GM21576 (cell line): ENCODE measurements at regions not wholly inside any gene's neighbourhood (a gene's known extent, or its start where the extent isn't known, plus 50 kb on each side); places are given as distances from the start of the nearest gene placed in this dataset.
"Not testable (repeated sequence)": the region's sequence is repeated elsewhere in the genome, so short reads cannot be mapped to it uniquely, and the experiment has no call there.

Experiments
- ATAC-seq: cut with Tn5 transposase; IDR thresholded peaks from one replicate; pipeline ENCODE4 v1.9.1; 2021; ENCODE audit warnings: mild to moderate bottlenecking, moderate library complexity; ENCODE audit not compliant: unreplicated experiment

DNA sequence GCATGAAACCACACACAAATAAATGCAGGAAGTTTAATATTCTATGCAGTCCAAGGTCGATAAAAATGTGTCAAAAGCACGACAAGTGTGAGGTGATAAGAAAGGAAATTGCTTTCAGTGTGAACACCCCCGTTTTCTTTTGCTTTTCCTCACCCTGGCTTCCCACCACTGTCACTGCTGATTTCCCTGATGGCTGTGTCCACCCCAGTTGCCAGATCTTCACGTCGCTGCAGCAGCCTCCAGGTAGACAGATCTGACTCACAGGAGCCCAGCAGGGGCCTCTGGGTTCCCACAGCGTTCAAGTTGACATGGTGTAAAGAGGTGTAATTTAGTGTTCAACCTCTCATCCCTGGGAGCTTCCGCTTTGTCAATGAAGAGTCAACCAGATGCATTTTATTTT is 128.0 kb upstream of the TACR1 start:
- ATAC-seq = no peak

DNA sequence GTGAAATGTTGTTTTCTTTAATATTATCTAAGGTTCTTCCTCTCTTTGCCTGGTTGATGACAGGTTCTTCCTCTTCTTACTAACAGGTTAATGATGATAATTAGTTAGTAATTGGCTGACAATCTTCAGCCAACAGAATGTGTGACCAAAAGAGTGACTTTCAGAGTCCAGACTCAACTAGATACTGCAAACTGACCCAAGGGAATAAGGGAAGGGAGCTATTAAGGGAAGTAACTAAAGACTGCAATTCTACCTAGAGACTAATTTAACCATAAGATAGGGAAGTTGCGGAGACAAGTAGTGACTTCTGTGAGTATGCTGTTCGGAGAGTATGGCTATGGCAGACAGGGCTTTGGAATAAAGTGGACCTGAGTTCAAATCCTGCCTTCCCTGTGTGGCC is 127.3 kb upstream of the TACR1 start:
- ATAC-seq = no peak

DNA sequence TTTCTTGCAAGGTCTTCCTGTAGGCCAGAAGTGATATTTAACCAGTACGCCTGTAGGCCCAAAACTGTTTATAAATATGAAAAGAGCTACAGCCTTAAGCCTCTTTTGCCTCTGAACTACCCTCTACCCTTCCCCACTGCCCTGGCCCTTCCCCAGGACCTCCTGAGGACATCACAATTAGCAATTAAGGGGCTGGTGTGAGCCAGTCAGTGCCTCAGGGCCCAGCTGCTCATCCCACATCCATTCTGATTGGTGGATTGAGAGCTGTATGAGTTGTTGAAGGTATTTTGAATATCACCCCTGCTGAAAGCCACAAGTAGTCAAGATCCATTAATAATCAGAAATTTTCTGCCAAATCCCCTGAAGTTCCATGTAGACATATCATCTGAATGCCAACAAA is 126.3 kb upstream of the TACR1 start:
- ATAC-seq = no peak

DNA sequence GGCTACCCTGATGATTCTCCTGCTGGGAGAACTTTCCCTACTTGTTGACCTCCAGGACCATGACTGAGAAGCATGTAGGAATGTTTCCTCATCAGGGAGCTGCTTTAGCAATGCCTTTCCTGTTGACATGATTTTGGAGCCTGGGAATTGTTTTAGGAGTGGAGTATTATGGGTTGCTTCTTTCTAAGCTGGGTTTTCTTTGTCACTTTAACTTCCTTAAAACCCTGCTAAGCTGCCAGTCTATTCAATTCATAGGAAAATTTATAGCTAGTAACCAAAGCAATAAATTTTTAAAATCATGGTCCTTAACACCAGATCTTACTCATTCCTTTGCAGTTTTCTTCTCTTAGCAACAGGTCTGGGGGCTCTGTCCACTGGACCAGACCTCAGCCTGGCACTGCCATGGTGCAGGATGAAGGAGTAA is 125.6 kb upstream of the TACR1 start:
- ATAC-seq = no peak

DNA sequence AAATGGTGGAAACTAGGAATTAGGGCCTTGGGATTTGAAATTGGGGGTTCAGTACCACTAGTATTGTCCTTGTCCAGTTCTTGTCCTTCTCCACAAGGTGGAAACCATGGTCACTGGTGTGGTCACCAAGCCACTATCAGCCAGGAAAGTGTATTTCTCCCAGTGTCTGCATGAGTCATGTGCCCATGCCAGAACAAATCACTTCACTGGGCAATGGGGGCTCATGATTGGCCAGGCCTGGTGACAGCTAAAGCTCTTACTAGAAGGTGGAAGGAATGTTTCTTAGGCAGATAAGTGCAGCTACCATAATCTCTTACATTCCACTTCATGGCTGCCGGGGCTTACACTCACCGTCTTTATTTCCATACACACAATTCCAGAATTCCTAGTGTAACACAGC is 124.8 kb upstream of the TACR1 start:
- no peak for ATAC-seq

DNA sequence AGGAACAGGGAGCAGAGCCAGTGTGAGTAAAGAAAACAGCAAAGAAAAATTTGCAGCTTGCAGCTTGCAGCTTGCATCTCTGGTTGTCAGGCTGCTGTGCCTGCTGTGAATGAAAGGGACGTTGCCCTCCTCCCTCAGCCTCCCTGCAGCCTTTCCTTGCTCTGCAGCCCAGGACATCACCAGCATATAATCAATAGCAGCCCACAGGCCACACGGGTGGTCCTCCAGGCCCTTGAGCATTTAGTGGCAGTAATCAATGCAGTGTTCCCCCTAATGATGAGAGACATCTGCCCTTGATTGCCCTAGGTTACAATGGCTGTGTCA is 122.2 kb upstream of the TACR1 start:
- no peak for ATAC-seq

DNA sequence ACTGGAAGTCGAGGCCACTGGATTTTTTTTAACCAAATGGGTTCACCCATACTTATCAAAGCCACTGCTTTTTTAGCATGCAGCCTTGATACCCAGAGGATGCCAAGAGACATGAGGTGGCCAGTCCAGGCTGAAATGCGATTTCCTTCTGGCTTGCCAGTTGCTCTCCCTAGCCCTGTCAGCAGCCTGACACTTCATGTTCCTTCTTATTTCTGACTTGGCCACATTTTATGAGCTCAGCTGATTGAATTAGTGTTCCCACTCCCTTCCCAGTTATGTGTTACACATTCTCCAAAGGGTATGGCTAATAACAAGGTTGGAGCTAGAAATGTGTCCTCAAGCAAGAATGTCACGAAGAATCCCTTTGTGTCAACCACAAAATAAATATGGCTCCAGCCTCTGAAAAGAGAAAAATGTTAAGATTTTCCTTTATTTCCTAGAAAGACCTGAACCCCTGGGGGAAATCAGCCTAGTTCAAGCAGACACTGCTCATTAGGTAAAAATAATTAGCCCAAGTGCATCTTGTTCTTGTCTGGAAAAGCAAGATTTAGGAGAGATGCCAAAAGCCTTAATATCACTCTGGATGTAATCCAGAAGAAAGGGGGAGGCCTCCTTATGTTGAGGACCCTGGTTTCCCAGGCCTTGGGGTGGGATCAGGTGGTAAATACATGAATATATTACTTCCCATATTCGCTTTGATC is 121.7 kb upstream of the TACR1 start:
- ATAC-seq = no peak

DNA sequence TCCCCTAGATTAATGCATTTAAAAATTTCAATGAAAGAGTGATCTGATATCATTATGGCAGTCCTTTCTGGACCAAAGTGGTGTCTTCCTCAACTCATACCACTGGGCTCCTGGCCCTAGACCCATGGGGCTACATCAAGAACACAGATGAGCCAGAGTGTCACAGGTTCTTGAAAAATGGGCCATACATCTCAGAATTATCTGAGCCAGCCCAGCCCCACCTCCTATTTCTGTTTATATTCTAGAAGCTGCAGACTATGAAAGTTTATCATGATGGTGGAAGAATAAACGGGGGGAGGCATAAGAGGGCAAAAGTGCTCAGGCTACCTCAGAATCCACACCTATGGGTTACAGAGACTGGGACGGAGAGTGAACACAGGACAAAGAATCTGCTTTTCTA is 120.6 kb upstream of the TACR1 start:
- no peak for ATAC-seq

DNA sequence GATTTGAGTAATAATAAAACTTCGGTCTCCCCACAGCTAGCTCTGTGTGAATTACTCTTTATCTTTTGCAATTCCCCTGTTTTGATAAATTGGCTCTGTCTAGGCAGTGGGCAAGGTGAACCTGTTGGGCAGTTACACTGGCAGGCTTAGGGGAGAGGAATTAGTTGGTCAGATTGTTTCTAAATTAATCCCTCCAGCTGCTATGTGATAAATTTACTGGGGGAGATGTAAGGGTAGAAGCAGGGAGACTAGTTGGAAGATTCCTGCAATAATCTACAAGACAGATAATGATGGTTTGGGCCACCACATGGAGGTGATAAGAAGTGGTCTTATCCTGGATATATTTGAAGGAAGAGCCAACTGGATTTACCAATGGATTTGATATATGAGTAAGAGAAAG is 118.5 kb upstream of the TACR1 start:
- no peak for ATAC-seq

DNA sequence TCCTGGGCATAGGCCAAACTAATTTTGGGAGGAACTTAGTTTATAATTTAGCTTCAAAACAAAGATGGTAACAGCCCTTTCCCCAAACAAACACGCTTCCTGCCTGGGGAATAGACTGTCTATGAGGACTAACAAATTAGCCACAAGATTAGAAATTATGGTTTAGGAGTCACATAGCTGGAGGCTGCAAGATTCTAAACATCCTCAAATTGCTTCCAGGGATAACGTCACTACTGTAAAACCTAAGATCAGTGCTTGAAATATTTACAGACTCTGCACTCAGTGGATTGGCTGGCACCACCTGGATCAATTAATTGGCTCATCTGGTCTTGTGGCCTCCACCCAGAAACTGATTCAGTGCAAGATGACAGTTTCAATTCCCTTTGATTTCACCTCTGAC is 118.0 kb upstream of the TACR1 start:
- ATAC-seq = no peak

DNA sequence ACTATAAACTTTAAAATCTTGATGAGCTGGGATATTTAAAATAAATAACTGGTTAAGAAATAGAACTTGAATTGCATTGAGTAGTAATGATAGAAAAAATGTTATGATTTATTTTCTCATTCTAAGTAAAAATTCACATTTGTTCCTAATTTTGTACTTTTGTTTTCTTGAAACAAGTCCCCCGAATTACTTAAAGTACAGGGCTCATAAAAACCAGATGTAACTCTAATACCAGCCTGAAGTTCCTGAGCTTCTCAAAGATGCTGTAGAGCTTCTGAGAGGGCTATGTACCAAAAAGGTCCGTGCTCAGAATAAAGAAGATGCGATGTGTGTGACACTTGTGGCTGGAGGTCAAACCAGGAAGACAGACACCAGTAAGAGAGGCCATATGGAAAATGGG is 116.1 kb upstream of the TACR1 start:
- ATAC-seq = no peak

DNA sequence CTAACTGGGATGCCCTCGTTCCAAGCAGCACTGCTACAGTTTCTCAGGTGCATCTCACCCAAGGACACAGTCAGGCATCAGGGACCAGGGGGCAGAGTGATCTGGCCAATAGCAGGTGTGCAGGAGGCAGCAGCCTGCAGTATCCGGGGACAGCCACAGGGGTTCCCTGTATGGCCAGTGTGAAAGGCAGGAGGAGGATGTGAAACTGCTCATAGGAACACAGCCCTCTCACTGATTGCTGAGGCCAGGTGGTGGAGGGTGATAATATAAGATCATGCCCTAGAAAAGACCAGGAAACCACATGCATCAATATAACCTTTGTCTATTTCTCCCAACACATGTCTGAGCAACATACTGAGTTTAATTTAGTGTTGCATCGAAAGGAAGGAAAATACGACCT is 112.7 kb upstream of the TACR1 start:
- peak; percentile 100 for ATAC-seq

DNA sequence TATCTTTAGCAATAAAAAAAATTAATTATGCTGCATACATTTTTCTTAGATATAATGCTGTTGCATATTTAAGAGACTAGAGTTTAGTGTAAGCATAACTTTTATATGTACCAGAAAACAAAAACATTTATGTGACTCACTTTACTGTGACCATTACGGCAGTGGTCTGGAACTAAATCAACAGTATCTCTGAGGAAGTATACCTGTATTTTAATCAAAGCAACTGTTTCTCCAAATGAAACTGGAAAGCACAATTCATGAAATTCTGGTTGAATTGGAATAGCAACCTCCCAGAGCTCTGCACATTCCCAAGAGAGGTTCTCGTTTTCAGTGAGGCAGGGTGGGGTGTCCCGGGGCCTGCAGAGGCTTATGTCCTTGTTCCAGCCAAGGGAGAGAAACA is 112.2 kb upstream of the TACR1 start:
- ATAC-seq = no peak

DNA sequence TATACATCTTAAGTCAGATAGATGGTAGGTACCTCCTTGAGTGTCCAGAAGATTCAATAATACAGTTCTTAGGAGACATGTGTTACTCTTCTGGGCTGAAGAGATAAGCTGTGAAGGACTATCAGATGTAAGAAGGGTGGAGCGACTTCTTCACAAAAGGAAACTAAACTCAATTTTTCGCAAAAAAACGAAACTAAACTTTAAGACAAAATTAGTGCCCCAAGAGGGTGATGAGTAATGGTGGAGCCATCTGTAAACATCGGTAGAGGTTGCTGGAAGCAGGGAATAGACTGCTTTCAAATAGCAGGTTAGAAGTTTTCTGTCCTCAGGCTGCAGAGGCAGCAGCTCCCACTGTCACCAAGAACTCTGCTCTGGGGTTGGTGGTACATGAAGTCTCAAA is 111.6 kb upstream of the TACR1 start:
- ATAC-seq = no peak

DNA sequence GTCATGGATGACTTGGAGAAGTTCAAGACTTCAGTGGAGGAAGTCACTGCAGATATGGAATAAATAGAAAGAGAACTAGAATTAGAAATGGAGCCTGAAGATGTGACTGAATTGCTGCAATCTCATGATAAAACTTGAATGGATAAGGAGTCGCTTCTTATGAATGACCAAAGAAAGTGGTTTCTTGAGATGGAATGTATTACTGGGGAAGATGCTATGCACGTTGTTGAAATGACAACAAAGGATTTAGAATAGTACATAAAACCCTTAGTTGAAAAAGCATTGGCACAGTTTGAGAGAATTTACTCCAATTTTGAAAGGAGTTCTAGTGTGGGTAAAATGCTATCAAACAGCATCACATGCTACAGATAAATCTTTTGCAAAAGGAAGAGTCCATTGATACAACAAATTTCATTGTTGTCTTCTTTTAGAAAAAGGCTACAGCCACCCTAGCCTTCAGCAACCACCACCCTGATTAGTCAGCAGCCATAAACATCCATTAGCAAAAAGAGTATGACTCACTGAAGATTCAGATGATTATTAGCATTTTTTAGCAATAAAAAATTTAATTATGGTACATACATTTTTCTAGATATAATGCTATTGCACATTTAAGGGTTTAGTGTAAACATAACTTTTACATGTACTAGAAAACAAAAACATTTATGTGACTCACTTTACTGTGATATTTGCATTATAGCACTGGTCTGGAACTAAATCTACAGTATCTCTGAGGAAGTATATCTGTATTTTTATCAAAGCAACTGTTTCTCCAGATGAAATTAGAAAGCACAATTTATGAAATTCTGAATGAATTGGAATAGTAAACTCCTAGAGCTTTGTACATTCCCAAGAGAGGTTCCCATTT is 110.5 kb upstream of the TACR1 start:
- ATAC-seq = no peak

DNA sequence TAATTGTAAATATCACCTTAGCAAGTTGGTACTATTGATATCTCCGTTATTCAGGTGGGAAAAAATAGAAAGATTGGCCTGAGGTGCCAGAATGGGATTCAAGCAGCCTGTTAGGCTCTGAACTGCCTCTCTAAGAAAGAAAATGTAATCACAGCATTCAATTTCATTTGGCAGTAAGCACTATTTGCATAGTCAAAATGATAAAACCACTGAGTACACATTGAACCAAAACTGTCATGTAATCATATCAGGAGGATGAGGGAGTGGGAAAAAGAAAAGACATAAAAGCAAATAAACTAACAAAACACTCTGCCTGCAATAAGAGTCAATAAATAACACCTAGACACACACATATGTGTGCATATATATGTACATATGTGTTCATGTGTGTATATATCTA is 103.9 kb upstream of the TACR1 start:
- ATAC-seq = no peak

DNA sequence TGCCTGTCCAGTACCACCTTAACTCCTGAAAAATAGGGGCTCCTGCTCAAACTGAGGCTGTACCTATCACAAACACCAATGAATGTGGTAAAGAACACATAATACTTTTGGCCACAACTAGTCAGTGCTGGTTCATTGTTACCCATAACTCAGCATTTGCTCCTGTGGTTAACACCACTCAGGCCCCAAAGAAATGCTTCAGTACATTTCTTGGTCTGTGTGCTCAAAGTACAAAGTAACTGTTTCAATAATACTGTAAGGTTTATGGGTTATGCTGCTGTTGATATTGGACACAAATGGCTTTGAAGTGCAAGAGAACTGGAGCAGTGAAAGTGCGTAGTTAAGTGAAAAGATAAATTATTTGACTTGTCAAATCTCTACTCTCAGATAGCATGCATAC is 95.0 kb upstream of the TACR1 start:
- no peak for ATAC-seq

DNA sequence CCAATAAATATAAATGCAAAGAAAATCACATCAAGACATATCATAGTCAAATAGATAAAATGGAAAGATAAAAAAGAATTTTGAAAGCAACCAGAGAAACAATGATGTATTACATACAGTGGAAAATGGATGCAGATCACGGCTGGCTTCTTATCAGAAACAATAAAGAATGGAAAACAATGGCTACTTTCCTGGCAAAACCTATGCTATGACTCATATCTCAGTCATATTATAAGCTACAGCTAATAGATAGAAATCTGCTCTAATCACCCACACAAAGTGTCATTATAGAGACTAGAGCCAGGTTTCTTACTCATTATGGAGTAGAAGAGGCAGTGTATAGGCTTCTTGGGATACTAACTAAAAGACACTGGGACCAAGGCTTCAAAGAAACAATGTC is 93.5 kb upstream of the TACR1 start:
- no peak for ATAC-seq

DNA sequence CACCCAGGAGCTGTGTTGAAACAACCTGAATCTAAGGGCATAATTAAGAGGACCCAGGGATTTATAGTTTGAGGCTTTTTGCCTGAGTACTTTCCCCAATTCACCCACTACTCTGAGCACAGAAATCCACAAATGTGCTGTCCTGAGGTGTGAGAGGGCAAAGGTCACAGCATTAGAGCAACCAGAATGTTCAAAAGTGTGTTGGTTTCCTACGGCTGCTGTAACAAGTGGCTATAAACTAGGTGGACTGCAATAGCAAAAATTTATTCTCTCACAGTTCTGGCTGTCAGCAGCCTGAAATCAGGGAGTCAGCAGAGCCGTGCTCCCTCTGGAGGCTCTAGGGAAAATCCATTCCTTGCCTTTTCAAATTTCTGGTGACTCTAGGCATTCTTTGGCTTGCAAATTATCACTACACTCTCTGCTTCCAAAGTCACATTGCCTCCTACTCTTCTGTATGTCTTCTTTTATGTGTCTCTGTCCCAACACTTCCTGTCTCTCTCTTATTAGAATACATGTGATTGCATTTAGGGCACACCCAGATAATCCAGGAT is 91.4 kb upstream of the TACR1 start:
- no peak for ATAC-seq

DNA sequence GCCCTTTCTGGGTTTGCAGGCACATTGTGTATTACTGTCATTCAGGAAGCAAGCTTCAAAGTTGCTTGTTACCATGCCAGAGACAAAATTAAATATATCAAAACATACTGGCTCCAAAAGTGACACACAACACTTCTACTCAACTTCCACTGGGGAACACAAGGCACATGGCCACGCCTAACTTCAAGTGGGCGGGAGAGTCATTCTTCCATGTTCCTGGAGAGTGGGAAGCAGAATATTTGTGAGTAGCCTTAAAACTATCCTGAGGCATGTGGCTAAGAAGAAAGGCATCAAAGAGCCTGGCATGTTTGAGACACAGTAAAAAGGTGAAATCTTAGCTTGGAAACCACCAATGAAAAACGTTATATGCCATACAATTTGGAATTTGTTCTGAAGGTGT is 90.5 kb upstream of the TACR1 start:
- no peak for ATAC-seq

DNA sequence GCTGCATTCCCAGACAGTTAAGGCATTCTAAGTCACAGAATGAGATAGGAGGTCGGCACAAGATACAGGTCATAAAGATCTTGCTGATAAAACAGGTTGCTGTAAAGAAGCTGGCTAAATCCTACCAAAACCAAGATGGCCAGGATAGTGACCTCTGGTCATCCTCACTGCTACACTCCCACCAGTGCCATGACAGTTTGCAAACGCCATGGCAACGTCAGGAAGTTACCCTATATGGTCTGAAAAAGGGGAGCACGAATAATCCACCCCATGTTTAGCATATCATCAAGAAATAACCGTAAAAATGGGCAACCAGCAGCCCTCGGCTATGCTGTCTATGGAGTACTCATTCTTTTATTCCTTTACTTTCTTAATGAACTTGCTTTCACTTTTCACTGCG is 89.9 kb upstream of the TACR1 start:
- ATAC-seq = not testable (repeated sequence)

DNA sequence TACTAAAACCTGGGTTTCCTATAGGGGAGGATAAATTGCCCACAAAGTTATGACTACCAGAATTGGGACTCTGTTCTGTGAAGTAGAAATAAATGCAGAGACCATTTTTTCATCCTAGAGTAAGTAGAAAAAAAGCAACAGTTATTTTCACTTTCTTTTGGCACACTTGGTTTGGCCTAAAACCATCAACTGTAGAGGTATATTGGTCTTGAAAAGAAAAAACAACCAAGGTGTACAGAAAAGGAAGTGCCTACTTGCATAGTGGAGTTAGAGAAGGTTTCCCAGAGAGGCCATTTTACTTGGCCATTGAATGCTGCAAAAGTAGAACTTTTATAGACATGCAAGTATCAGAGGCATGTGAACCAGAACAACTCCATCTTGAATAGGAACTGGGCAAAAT is 89.4 kb upstream of the TACR1 start:
- ATAC-seq = peak; percentile 40
